Calu3 (cell line): ENCODE measurements at regions not wholly inside any gene's neighbourhood (a gene's known extent, or its start where the extent isn't known, plus 50 kb on each side); places are given as distances from the start of the nearest gene placed in this dataset.

Experiments
- BruUV-seq: library from RNA; stranded (reverse); fragments of 400-500 nt; replicated peaks from 2 replicates; lab custom pipeline; 2021; lab: Mats Ljungman, UMichigan
- CTCF ChIA-PET: fragments of 300-600 bp; sonication (Branson Sonifier 250); formaldehyde crosslinking; loops from one replicate; lab custom pipeline; 2022; ENCODE audit warnings: antibody characterized with exemption; lab: Charles Lee
- DNase-seq: peaks from one replicate; pipeline ENCODE4 v3.0.0; 2022
- H3K27ac Mint-ChIP-seq: one replicate; pipeline ENCODE4 v1.8.0; 2022; ENCODE audit warnings: mixed read lengths; ENCODE audit not compliant: unreplicated experiment
- H3K27me3 Mint-ChIP-seq: one replicate; pipeline ENCODE4 v1.8.0; 2022; ENCODE audit warnings: mixed read lengths; ENCODE audit not compliant: unreplicated experiment
- H3K36me3 Mint-ChIP-seq: one replicate; pipeline ENCODE4 v1.8.0; 2022; ENCODE audit warnings: mild to moderate bottlenecking, moderate library complexity, mixed read lengths; ENCODE audit not compliant: insufficient read depth, unreplicated experiment
- H3K4me1 Mint-ChIP-seq: one replicate; pipeline ENCODE4 v1.8.0; 2022; ENCODE audit warnings: mild to moderate bottlenecking, low read depth, mixed read lengths; ENCODE audit not compliant: unreplicated experiment
- H3K4me3 Mint-ChIP-seq: one replicate; pipeline ENCODE4 v1.8.0; 2022; ENCODE audit warnings: mild to moderate bottlenecking, low read depth, moderate library complexity, mixed read lengths; ENCODE audit not compliant: unreplicated experiment
- H3K9me3 Mint-ChIP-seq: one replicate; pipeline ENCODE4 v1.8.0; 2022; ENCODE audit warnings: low read depth, mixed read lengths; ENCODE audit not compliant: unreplicated experiment
- intact Hi-C: fragments of 100-400 bp; cut with micrococcal nuclease; formaldehyde crosslinking; loops from one replicate; pipeline ENCODE4 v1.10.0; 2022; ENCODE audit not compliant: unreplicated experiment
- TF ChIP-seq, protein P1 (sequence below): fragments of 200-600 bp; IDR thresholded peaks from one replicate; pipeline ENCODE4 v1.8.0; 2022; ENCODE audit warnings: antibody characterized with exemption; ENCODE audit not compliant: unreplicated experiment

- H3K4me1 Mint-ChIP-seq = no peaks in the 10 kb centered on the region
- no peak overlapping the region for H3K4me3 Mint-ChIP-seq
- no peaks in the 10 kb centered on the region for H3K36me3 Mint-ChIP-seq
- no peak for DNase-seq
- H3K27me3 Mint-ChIP-seq = no peaks in the 10 kb centered on the region
- no peaks in the 10 kb centered on the region for H3K9me3 Mint-ChIP-seq
- intact Hi-C loops = no loop called here
- TF ChIP-seq, protein P1, sequence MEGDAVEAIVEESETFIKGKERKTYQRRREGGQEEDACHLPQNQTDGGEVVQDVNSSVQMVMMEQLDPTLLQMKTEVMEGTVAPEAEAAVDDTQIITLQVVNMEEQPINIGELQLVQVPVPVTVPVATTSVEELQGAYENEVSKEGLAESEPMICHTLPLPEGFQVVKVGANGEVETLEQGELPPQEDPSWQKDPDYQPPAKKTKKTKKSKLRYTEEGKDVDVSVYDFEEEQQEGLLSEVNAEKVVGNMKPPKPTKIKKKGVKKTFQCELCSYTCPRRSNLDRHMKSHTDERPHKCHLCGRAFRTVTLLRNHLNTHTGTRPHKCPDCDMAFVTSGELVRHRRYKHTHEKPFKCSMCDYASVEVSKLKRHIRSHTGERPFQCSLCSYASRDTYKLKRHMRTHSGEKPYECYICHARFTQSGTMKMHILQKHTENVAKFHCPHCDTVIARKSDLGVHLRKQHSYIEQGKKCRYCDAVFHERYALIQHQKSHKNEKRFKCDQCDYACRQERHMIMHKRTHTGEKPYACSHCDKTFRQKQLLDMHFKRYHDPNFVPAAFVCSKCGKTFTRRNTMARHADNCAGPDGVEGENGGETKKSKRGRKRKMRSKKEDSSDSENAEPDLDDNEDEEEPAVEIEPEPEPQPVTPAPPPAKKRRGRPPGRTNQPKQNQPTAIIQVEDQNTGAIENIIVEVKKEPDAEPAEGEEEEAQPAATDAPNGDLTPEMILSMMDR = no peak
- H3K27ac Mint-ChIP-seq = no peak overlapping the region
- BruUV-seq = no TSS peak
- CTCF ChIA-PET = no interaction called here
Measured at GRCh38 chr2:611519-611918, 65.7 kb downstream of the TMEM18 start.

DNA sequence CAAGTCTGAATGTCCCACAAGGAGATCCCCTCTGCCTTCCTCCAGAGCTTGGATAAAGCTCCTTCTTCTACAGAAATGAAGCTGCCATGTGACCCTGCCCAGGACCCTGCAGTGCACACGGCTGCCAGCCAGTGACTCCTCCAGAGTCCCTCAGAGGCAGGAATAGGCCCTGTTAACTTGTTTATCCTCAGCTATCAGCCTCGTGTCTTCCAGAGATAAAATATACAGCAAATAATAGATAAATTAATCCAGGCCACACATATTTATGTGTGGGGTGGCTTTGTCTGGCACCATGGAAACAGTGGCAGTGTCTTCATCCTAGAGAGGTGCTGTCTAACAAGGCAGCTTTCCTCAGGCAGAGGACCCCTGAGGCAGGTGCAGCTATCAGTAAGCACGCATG, 66.7 kb downstream of the TMEM18 start:
- no peak overlapping the region for H3K4me3 Mint-ChIP-seq
- H3K27me3 Mint-ChIP-seq = no peaks in the 10 kb centered on the region
- TF ChIP-seq, protein P1 = no peak
- no peak for DNase-seq
- CTCF ChIA-PET = no interaction called here
- no TSS peak for BruUV-seq
- intact Hi-C loops = no loop called here
- H3K27ac Mint-ChIP-seq = no peak overlapping the region
- no peaks in the 10 kb centered on the region for H3K36me3 Mint-ChIP-seq
- H3K4me1 Mint-ChIP-seq = no peaks in the 10 kb centered on the region
- H3K9me3 Mint-ChIP-seq = no peaks in the 10 kb centered on the region

DNA sequence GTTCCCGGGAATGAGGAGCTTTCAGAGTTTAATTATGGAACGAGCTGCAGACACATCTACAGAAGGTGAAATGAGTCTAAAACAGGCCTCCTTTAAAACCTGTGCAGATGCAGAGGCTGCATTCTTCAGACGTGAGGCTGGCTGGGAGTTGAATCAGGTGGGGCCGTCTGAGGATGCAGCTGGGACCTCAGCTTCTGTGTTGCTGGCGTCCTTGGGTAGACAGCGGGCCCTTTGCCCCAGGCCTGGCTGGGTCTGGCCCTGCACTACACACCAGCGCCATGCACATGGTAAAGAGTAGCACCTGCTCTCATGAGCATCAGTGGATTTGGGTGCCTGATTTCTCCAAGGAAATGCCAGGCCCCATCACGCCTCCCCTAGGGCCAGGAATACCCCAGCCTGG, 67.3 kb downstream of the TMEM18 start:
- intact Hi-C loops = no loop called here
- H3K27ac Mint-ChIP-seq = no peak overlapping the region

GRCh38 chr2:609449-609848, 67.8 kb downstream of the TMEM18 start:
- H3K9me3 Mint-ChIP-seq = no peaks in the 10 kb centered on the region
- TF ChIP-seq, protein P1 = no peak
- CTCF ChIA-PET = no interaction called here

More for the DNA sequence above, 67.3 kb downstream of the TMEM18 start:
- no peaks in the 10 kb centered on the region for H3K27me3 Mint-ChIP-seq
- CTCF ChIA-PET = no interaction called here
- no peaks in the 10 kb centered on the region for H3K9me3 Mint-ChIP-seq
- TF ChIP-seq, protein P1 = no peak
- no peak for DNase-seq
- no peaks in the 10 kb centered on the region for H3K36me3 Mint-ChIP-seq
- H3K4me3 Mint-ChIP-seq = no peak overlapping the region
- BruUV-seq = no TSS peak
- no peaks in the 10 kb centered on the region for H3K4me1 Mint-ChIP-seq

More at GRCh38 chr2:609449-609848, 67.8 kb downstream of the TMEM18 start:
- Mint-ChIP-seq H3K36me3 (peaks cover under 1% of the 10 kb centered on the region), H3K27ac (no peak overlapping the region), H3K4me3 (no peak overlapping the region), H3K4me1 (no peaks in the 10 kb centered on the region), H3K27me3 (no peaks in the 10 kb centered on the region)
- BruUV-seq = no TSS peak
- intact Hi-C loops = no loop called here
- no peak for DNase-seq
